ENCODE measurements at regions not wholly inside any gene's neighbourhood (a gene's known extent, or its start where the extent isn't known, plus 50 kb on each side); places are given as distances from the start of the nearest gene placed in this dataset.

DNA sequence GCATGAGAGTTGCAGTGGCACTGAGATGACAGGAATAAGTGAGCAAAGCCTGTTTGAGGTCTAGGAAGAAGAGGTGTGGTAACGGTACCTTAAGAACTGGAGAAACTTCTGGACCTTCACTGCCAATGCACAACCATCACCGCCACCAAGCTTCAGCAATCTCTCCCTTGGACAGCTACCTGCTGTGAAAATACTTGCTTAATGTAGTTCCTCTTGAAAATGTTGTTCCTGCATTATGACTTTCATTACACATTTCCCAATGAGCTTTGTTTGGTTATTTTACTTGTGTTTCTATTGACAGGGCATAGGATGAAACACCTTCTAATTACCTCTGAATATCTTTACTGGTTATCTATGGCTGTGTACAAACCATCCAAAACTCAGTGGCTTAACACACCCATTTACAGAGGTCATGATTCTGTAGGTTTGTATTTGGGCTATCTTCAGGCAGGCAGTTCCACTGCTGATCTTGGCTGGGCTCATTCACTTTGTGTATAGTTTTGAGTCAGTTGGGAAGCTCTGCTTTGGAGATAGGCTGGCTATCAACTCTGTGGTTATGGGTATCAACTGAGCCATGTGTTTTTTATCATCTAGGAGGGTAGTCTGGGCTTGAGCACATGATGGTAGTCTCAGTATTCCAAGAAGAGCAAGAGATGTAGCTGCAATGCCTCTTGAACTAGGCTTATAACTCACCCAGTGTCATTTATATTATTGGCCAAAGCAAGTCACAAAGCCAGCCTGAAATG, 149.4 kb downstream of the ELAVL4 start:
- Mint-ChIP-seq H3K4me1 (no peaks in the 10 kb centered on the region), H3K27me3 (ENCODE audit: low read depth, poor library complexity) (peaks cover 4% of the 10 kb centered on the region), H3K36me3 (ENCODE audit: low read depth) (no peaks in the 10 kb centered on the region), H3K4me3 (no peak overlapping the region), H3K9me3 (peaks cover 59% of the 10 kb centered on the region), H3K27ac (no peak overlapping the region)
- no peak for DNase-seq
- TF ChIP-seq, protein P1, sequence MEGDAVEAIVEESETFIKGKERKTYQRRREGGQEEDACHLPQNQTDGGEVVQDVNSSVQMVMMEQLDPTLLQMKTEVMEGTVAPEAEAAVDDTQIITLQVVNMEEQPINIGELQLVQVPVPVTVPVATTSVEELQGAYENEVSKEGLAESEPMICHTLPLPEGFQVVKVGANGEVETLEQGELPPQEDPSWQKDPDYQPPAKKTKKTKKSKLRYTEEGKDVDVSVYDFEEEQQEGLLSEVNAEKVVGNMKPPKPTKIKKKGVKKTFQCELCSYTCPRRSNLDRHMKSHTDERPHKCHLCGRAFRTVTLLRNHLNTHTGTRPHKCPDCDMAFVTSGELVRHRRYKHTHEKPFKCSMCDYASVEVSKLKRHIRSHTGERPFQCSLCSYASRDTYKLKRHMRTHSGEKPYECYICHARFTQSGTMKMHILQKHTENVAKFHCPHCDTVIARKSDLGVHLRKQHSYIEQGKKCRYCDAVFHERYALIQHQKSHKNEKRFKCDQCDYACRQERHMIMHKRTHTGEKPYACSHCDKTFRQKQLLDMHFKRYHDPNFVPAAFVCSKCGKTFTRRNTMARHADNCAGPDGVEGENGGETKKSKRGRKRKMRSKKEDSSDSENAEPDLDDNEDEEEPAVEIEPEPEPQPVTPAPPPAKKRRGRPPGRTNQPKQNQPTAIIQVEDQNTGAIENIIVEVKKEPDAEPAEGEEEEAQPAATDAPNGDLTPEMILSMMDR (IDR thresholded peaks at IDR 0.05), result no peak

DNA sequence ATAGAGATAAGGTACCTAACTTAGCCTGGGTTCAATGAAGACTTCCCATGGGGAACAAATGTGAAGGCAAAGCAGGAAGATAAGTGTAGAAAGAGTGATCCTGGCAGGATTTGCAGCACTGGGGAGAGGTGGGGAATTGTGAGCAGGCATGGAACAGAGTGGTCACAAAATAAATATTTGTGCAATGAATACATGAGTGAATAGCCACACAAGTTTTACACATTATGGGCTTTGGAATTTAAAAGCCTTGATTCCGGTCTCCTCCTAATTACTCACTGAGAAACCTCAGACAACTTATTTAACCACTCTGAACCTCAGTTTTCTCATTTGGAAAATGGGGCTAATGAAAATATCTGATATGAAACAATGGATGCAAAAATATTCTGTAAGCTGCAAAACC, 148.3 kb downstream of the ELAVL4 start:
- TF ChIP-seq, protein P1 (IDR thresholded peaks at IDR 0.05), result no peak
- Mint-ChIP-seq H3K4me3 (no peak overlapping the region), H3K9me3 (peaks cover 60% of the 10 kb centered on the region)

More for the DNA sequence above, 148.3 kb downstream of the ELAVL4 start:
- Mint-ChIP-seq H3K27me3 (ENCODE audit: low read depth, poor library complexity) (peaks cover 9% of the 10 kb centered on the region), H3K27ac (no peak overlapping the region), H3K36me3 (ENCODE audit: low read depth) (no peaks in the 10 kb centered on the region), H3K4me1 (no peaks in the 10 kb centered on the region)
- DNase-seq, result no peak

All from nephron progenitor cell (in vitro differentiated cells).